ENCODE measurements at regions not wholly inside any gene's neighbourhood (a gene's known extent, or its start where the extent isn't known, plus 50 kb on each side); places are given as distances from the start of the nearest gene placed in this dataset.

DNA sequence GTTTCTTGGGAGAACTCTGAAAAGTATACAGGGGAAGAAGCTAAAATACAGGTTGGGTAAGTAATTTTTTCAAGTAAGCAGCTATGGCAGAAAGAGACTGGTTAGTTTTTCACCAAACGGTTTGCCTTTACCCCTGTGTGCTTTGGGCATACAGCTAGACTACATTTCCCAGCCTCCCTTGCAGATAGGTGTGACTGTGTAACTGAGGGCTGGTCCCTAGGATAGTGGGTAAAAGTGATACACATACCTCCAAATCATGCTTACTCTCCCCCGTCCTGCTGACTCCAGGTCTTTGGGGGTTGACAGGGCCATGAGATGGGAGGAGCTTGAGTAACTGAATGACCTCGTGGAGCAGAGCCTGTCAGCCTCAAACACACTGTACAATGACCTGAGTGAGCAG, 208.6 kb upstream of the GDNF start:
- Histone ChIP-seq H3K4me3 (ENCODE audit: insufficient read depth, low read depth, low read length) (no peak overlapping the region), H3K27me3 (ENCODE audit: control insufficient read depth, insufficient read depth, low read length) (no peaks in the 10 kb centered on the region), H3K36me3 (replicated peaks; ENCODE audit: control insufficient read depth, insufficient read depth, low read length) (no peaks in the 10 kb centered on the region)
- DNase-seq = no peak

DNA sequence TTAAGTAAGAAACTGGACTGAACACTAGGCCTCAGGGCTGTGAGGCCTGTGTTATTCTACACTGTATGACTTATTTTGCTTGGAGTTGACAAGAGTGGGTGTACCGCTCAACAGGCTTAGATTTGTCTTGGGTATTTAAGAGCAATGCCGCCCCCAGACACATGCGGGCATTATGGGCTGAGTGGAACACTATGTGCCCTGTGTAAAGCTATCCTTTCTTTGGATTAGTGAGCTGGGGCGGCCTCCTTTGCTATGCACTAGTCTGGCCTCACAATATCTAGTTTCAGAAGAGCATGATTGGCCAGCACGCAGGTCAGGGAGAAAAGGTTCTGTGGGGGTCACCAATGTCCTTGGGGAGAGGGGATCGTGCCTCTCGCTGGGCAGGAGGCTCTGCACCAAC, 206.3 kb upstream of the GDNF start:
- no peak for DNase-seq
- Histone ChIP-seq H3K27me3 (ENCODE audit: control insufficient read depth, insufficient read depth, low read length) (no peaks in the 10 kb centered on the region), H3K36me3 (replicated peaks; ENCODE audit: control insufficient read depth, insufficient read depth, low read length) (no peaks in the 10 kb centered on the region), H3K4me3 (ENCODE audit: insufficient read depth, low read depth, low read length) (no peak overlapping the region)

DNA sequence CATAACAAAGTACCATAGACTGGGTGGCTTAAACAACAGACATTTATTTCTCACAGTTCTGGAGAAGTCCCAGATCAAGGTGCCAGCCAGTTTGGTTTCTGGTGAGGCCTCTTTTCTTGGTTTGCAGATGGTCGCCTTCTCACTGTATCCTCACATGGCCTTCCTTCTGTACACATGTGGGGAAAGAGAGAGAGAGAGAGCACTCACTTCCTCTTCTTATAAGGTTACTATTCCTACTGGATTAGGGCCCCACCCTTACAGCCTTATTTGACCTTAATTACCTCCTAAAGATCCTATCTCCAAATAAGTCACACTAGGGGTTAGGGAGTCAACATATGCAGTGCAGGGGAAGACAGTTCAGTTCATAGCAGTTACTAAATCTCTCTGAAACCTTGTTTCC, 205.6 kb upstream of the GDNF start:
- no peak for DNase-seq
- Histone ChIP-seq H3K4me3 (ENCODE audit: insufficient read depth, low read depth, low read length) (no peak overlapping the region), H3K27me3 (ENCODE audit: control insufficient read depth, insufficient read depth, low read length) (no peaks in the 10 kb centered on the region), H3K36me3 (replicated peaks; ENCODE audit: control insufficient read depth, insufficient read depth, low read length) (no peaks in the 10 kb centered on the region)

DNA sequence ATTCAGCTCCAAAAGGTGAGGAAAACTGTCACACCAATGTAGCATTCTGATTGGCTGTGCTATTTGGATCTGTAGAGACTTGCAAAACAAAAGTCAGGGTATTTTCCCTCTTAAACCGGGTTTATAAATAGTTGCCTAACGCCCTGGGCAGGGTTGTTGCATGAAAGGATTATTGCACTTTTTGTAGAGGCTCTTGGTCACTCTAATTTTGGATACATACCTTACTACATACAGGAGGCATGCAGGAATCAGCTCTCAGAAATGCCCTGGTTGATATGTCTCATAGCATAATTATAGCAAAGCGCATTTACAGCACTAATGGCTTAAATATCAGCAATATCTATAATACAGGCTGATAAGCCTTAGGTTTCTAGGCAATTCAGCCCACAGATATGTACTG, 200.0 kb upstream of the GDNF start:
- no peaks in the 10 kb centered on the region for H3K36me3 ChIP-seq (replicated peaks; ENCODE audit: control insufficient read depth, insufficient read depth, low read length)
- DNase-seq = no peak
- H3K27me3 ChIP-seq (ENCODE audit: control insufficient read depth, insufficient read depth, low read length) = no peaks in the 10 kb centered on the region
- no peak overlapping the region for H3K4me3 ChIP-seq (ENCODE audit: insufficient read depth, low read depth, low read length)

DNA sequence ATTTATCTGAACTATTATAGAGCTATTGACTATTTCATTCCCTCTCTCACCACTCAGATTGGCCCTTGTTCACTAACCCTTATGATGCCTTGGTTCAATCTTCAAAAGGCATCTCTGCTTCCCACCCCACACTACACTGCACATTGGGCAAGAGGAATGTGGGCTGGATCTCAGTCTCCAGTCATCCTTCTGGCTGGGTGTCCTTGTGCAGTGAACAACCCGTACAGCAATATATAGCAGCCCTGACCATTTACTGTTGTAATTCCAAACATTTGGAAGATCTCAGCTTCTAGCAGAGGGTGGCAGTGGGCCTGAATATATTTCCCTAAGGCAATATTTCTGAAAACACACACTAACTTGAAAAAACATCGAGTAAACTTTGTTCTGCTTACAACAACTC, 199.2 kb upstream of the GDNF start:
- Histone ChIP-seq H3K27me3 (ENCODE audit: control insufficient read depth, insufficient read depth, low read length) (no peaks in the 10 kb centered on the region), H3K4me3 (ENCODE audit: insufficient read depth, low read depth, low read length) (no peak overlapping the region)
- no peak for DNase-seq

DNA sequence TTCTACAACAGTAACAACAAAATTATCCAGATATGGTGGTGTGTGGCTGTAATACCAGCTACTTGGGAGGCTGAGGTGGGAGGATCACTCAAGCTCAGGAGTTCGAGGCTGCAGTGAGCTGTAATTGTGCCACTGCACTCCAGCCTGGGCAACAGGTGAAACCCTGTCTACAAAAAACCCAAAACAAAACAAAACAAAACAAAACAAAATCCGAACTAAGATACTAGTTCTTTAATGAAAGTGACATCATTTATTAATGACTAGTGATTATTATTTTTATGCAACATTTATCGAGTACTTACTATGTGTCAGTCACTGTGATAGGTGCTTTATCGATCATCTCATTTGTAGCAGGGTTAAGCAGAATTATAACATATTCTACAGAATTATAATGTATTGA, 196.9 kb upstream of the GDNF start:
- no peak for DNase-seq
- Histone ChIP-seq H3K27me3 (ENCODE audit: control insufficient read depth, insufficient read depth, low read length) (no peaks in the 10 kb centered on the region), H3K4me3 (ENCODE audit: insufficient read depth, low read depth, low read length) (no peak overlapping the region), H3K36me3 (replicated peaks; ENCODE audit: control insufficient read depth, insufficient read depth, low read length) (no peaks in the 10 kb centered on the region)

More for the DNA sequence above, 199.2 kb upstream of the GDNF start:
- H3K36me3 ChIP-seq (replicated peaks; ENCODE audit: control insufficient read depth, insufficient read depth, low read length) = no peaks in the 10 kb centered on the region

DNA sequence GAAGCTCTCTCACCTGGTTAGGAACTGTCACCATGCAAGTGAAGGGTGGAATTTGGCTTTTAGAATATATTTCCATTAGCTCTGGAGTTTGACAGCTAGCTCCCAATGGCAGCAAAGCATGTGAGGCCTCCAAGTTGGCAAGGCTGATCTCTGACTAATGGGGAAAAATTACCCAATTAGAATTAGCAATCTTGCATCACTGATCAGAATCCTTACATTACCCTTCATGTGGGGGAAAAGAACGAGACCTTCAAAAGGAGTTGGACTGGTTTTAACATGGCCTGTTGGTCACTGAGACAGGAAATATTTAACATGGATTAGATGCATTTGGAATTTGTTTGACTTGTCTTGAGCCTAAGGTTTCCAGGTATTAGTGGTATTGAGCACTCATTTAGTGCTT, 192.3 kb upstream of the GDNF start:
- Histone ChIP-seq H3K27me3 (ENCODE audit: control insufficient read depth, insufficient read depth, low read length) (no peaks in the 10 kb centered on the region), H3K36me3 (replicated peaks; ENCODE audit: control insufficient read depth, insufficient read depth, low read length) (no peaks in the 10 kb centered on the region), H3K4me3 (ENCODE audit: insufficient read depth, low read depth, low read length) (no peak overlapping the region)
- no peak for DNase-seq

DNA sequence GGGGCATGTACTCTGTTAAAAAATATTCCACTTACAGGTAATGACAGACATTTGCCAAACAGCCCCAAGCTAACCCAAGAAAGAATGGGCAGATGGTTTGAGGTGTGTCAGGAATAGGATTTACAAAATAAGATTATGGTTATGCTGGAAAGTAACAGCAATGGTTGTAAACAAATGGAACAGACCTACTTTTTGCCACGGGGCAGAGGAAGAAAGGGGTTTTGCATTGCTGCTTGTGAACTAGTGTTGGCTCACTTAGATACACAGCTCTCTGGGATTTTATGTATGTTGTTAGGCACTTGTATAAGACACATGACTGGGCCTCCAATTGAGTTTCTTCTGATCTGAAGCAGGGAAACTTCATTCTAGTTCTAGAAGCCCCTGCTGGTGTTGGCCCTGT, 191.5 kb upstream of the GDNF start:
- Histone ChIP-seq H3K27me3 (ENCODE audit: control insufficient read depth, insufficient read depth, low read length) (no peaks in the 10 kb centered on the region), H3K36me3 (replicated peaks; ENCODE audit: control insufficient read depth, insufficient read depth, low read length) (no peaks in the 10 kb centered on the region), H3K4me3 (ENCODE audit: insufficient read depth, low read depth, low read length) (no peak overlapping the region)
- DNase-seq = no peak

DNA sequence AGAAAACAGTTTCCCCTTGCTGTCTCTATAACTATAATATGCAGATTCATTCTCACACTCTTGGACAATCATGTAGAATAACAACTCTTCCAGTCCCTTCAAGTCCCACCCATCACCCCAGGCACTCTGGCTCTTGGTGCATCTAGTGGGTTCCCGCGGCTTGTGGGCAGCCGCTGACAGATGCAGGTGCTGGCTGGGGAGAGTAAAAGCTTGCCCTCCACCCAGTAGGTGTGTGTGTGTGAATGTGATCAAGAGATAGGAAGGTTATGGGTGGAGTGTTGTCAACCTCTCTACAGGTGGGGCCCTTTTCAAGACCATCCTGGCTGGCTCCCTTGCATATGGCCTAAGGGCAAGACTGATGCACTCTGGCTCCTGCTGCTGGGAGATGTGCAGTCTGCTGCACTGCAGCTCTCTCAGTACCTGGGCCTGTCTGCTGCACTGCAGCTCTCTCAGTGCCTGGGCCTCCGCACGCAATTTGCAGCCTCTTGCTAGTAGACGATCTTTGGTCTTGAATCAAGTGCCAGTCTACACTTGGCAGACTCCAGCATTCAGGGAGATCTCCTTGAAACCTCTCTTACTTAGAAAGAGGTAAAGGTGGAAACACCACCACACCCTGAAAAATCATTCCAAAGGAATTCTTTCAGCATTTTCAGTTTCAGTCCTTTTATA, 189.7 kb upstream of the GDNF start:
- H3K27me3 ChIP-seq (ENCODE audit: control insufficient read depth, insufficient read depth, low read length) = no peaks in the 10 kb centered on the region
- DNase-seq = no peak
- H3K36me3 ChIP-seq (replicated peaks; ENCODE audit: control insufficient read depth, insufficient read depth, low read length) = no peaks in the 10 kb centered on the region
- no peak overlapping the region for H3K4me3 ChIP-seq (ENCODE audit: insufficient read depth, low read depth, low read length)

DNA sequence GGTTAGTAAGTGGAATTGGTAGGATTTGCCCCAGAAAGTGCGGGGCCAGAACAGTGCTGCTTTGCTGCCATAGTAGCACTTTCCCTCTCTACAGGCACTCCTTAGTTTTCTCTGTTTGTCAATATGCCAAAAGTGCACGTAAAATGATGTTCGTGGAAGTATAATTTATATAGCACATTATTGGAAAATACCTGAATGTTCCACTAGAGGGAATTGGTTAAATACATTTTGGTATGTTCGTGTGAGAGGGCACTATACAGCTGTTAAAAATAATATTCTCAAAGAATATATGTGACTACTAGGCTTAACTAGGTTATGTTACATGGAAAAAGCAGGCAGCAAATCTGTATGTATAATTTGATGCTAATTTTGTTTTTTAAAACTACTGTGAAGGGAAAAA, 184.0 kb upstream of the GDNF start:
- DNase-seq = no peak
- H3K27me3 ChIP-seq (ENCODE audit: control insufficient read depth, insufficient read depth, low read length) = no peaks in the 10 kb centered on the region
- no peak overlapping the region for H3K4me3 ChIP-seq (ENCODE audit: insufficient read depth, low read depth, low read length)
- H3K36me3 ChIP-seq (replicated peaks; ENCODE audit: control insufficient read depth, insufficient read depth, low read length) = no peaks in the 10 kb centered on the region

DNA sequence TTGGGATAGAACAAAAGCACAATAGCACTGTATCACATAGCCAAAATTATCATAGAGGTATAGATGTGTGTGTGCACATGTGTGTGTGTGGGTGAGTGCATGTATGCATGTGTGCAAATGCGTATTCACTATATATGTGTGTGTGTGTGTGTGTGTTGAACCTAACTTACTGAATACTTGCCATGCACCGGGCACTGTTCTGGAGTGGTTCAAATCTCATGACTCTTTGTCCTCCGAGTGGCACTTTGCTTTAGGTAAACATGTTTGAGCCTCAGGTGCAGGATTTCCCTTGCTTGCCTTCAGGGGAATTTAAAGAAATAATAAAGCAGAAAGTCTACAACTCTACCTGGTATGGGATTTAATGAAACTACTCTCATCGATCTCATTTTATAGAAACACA, 183.5 kb upstream of the GDNF start:
- DNase-seq = no peak
- H3K27me3 ChIP-seq (ENCODE audit: control insufficient read depth, insufficient read depth, low read length) = no peaks in the 10 kb centered on the region

DNA sequence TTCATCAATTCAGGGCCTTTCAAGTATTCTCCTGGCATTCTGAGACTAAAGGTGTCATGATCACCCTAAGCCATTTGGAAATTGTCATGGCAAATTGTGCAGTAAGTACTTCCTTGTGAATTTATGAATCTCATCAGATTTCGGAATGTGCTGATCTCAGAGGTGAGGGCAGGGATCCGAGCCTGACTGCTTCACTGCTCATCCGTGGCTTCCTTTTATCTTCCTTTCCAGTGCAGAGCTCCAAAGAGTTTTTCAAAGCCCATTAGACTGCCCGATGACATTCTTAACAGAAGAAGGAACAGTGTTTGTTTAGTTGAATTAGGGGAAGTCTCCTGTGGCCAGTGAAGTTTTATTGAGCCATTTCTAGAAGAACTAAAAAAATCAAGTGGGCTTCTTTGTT, 182.8 kb upstream of the GDNF start:
- Histone ChIP-seq H3K27me3 (ENCODE audit: control insufficient read depth, insufficient read depth, low read length) (no peaks in the 10 kb centered on the region), H3K4me3 (ENCODE audit: insufficient read depth, low read depth, low read length) (no peak overlapping the region), H3K36me3 (replicated peaks; ENCODE audit: control insufficient read depth, insufficient read depth, low read length) (no peaks in the 10 kb centered on the region)
- DNase-seq = no peak

More for the DNA sequence above, 183.5 kb upstream of the GDNF start:
- Histone ChIP-seq H3K4me3 (ENCODE audit: insufficient read depth, low read depth, low read length) (no peak overlapping the region), H3K36me3 (replicated peaks; ENCODE audit: control insufficient read depth, insufficient read depth, low read length) (no peaks in the 10 kb centered on the region)

DNA sequence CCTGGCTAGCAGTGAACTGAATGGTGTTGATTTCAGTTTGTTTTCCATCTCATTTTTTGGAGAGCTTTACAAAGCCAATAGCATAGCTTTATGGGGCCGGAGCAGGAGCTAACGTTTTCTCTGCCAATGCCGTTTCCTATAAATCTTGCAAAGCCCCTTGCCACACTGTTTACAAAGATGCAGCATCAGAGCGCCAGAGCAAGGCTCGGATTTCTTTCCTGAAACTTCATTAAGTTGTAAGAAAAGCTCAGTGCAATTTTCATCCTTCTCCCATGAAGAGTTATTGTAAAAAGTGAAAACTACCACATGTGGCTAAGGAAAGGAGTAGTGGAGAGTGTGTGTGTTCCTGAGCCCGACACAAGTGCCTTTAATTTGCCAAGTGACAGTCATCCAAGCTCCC, 178.2 kb upstream of the GDNF start:
- no peaks in the 10 kb centered on the region for H3K36me3 ChIP-seq (replicated peaks; ENCODE audit: control insufficient read depth, insufficient read depth, low read length)
- DNase-seq = no peak

DNA sequence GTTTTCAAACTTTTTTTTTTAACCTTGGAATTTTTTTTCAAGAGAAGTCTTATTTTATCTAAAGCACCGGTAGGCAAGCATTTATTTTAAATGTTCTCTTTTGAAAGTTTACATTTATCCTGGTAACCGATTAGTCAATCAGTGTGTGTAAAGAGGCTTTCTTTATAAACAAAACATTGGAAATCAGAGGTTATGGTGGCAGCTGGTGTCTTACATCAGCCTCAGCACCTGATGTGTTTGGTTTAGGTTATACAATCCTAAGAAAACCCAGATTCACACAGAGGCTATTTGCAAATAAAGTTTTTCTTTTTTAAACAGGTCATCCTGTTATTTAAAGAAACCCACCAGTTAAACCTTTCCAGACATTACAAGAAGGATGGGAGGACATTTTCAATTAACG, 173.3 kb upstream of the GDNF start:
- H3K36me3 ChIP-seq (replicated peaks; ENCODE audit: control insufficient read depth, insufficient read depth, low read length) = no peaks in the 10 kb centered on the region
- no peak for DNase-seq
- H3K27me3 ChIP-seq (ENCODE audit: control insufficient read depth, insufficient read depth, low read length) = no peaks in the 10 kb centered on the region
- no peak overlapping the region for H3K4me3 ChIP-seq (ENCODE audit: insufficient read depth, low read depth, low read length)

More for the DNA sequence above, 178.2 kb upstream of the GDNF start:
- H3K27me3 ChIP-seq (ENCODE audit: control insufficient read depth, insufficient read depth, low read length) = no peaks in the 10 kb centered on the region
- H3K4me3 ChIP-seq (ENCODE audit: insufficient read depth, low read depth, low read length) = no peak overlapping the region

DNA sequence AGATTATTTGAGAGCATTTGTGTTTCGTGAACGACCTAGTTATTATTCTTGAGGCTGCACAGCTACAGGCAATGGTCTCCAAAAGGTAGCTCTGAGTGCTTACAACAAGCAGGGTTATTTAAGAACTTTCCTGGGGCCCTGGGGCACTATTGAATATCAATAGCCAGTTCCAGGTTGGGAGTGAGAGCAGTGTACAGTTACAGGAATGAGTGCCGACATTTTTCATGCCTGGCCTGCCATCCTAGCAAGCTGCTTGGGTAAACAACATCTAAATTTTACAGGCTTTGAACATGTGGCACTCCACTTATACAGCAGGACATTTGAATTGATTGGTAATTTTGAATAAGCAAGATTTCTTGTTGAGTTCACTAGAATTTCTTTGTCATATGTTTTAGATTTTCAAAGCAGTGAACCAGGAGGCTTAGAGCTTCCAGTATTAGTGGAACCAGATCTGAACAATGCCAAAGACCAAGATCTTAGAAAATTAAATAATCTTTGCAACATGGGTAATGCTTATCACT, 171.9 kb upstream of the GDNF start:
- Histone ChIP-seq H3K27me3 (ENCODE audit: control insufficient read depth, insufficient read depth, low read length) (no peaks in the 10 kb centered on the region), H3K36me3 (replicated peaks; ENCODE audit: control insufficient read depth, insufficient read depth, low read length) (no peaks in the 10 kb centered on the region), H3K4me3 (ENCODE audit: insufficient read depth, low read depth, low read length) (no peak overlapping the region)
- DNase-seq = no peak

Data from H7 (cell line).